HL-60 (cell line): ENCODE measurements at regions not wholly inside any gene's neighbourhood (a gene's known extent, or its start where the extent isn't known, plus 50 kb on each side); places are given as distances from the start of the nearest gene placed in this dataset.

Experiments used
- DNase-seq, 2 experiments: peaks; one replicate each; pipeline ENCODE4 v3.0.0-alpha.2; 2010 to 2020; ENCODE audit warnings: low read depth in 1 of 2, low spot score in 1 of 2
- H3K27ac ChIP-seq: fragments of 250-450 bp; sonication (Bioruptor Pico); replicated peaks from 2 replicates; pipeline ENCODE4 v1.5.1; 2020; ENCODE audit warnings: mild to moderate bottlenecking, moderate library complexity
- H3K27me3 ChIP-seq: fragments of 250-450 bp; sonication (Bioruptor Pico); 2 replicates; pipeline ENCODE4 v1.5.1; 2021; ENCODE audit warnings: mild to moderate bottlenecking, moderate library complexity; ENCODE audit not compliant: insufficient read depth, poor library complexity, severe bottlenecking
- H3K4me3 ChIP-seq: replicated peaks from 2 replicates; pipeline ENCODE4 v1.5.1; 2011; ENCODE audit warnings: mild to moderate bottlenecking, control low read depth, low read length; ENCODE audit not compliant: insufficient read depth
- CTCF ChIP-seq: IDR thresholded peaks from one replicate; pipeline ENCODE4 v1.5.1; 2011; ENCODE audit warnings: low read length, control low read depth, inconsistent platforms; ENCODE audit not compliant: insufficient read depth
- GABPA ChIP-seq: IDR thresholded peaks from 2 replicates; pipeline ENCODE4 v1.6.1; 2012; ENCODE audit warnings: low read depth
- POLR2AphosphoS5 ChIP-seq: IDR thresholded peaks from 2 replicates; pipeline ENCODE4 v1.6.1; 2012; ENCODE audit warnings: low read depth
- REST ChIP-seq: IDR thresholded peaks from 2 replicates; pipeline ENCODE4 v1.6.1; 2012; ENCODE audit warnings: low read depth; ENCODE audit not compliant: insufficient replicate concordance
- SPI1 ChIP-seq: IDR thresholded peaks from 2 replicates; pipeline ENCODE4 v1.6.1; 2012; ENCODE audit warnings: low read depth, mild to moderate bottlenecking, borderline replicate concordance

- Histone ChIP-seq H3K27me3 (no peaks in the 10 kb centered on the region), H3K4me3 (no peak overlapping the region), H3K27ac (no peak overlapping the region)
- no peak for DNase-seq
- TF ChIP-seq REST = no peak
- TF ChIP-seq GABPA = no peak
- no peak for TF ChIP-seq CTCF
- TF ChIP-seq SPI1 = no peak
- TF ChIP-seq POLR2AphosphoS5 = no peak
Measured at GRCh38 chr14:60363275-60363674, 114.3 kb downstream of the PPM1A start.

GRCh38 chr14:60363687-60364086 lies 114.7 kb downstream of the PPM1A start:
- no peak for DNase-seq
- Histone ChIP-seq H3K4me3 (no peak overlapping the region), H3K27ac (no peak overlapping the region), H3K27me3 (no peaks in the 10 kb centered on the region)
- TF ChIP-seq SPI1 (no peak), REST (no peak), CTCF (no peak), POLR2AphosphoS5 (no peak), GABPA (no peak)

GRCh38 chr14:60381909-60382308 lies 104.0 kb downstream of the C14orf39 start:
- DNase-seq = no peak
- no peak overlapping the region for H3K27ac ChIP-seq
- no peak overlapping the region for H3K4me3 ChIP-seq

More at GRCh38 chr14:60381909-60382308, 104.0 kb downstream of the C14orf39 start:
- no peaks in the 10 kb centered on the region for H3K27me3 ChIP-seq
- TF ChIP-seq SPI1 = no peak
- TF ChIP-seq GABPA = no peak
- TF ChIP-seq CTCF = no peak
- no peak for TF ChIP-seq POLR2AphosphoS5
- TF ChIP-seq REST = no peak
